ENCODE measurements at regions not wholly inside any gene's neighbourhood (a gene's known extent, or its start where the extent isn't known, plus 50 kb on each side); places are given as distances from the start of the nearest gene placed in this dataset.

DNA sequence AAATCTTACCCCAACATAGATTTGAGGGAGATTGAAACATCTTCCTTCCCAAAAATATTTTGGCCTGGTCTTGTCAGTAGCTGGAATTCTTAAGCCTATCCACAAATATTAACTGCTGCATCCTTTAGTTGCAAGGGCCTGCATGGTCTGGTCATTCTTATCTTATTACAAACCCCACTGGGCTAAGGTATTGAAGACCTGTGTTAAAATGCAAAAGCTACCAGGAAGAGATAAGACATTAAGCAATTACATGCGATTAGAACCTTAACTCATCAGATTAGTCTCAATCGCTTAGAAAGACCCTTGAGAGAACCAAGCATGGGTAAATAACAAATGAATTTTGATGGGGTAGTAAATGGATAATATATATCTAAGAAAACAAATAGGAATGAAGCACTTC is 426.6 kb downstream of the FRK start:
- intact Hi-C loops (cut with micrococcal nuclease; ENCODE audit: unreplicated experiment), result no loop called here
- ChIA-PET POLR2A (no interaction called here), CTCF (no interaction called here)
- TF ChIP-seq REST (IDR thresholded peaks at IDR 0.05; ENCODE audit: insufficient read depth in 1 of 2, low read depth in 2 of 2, low read length in 1 of 2) (no peak), TCF7L2 (IDR thresholded peaks at IDR 0.05; ENCODE audit: low read depth, low read length) (no peak), POLR2AphosphoS5 (IDR thresholded peaks at IDR 0.05; ENCODE audit: low read depth, low read length) (no peak), SIN3A (IDR thresholded peaks at IDR 0.05; ENCODE audit: borderline replicate concordance, insufficient read depth, low read depth, low read length) (no peak)
- TF ChIP-seq, protein P1, sequence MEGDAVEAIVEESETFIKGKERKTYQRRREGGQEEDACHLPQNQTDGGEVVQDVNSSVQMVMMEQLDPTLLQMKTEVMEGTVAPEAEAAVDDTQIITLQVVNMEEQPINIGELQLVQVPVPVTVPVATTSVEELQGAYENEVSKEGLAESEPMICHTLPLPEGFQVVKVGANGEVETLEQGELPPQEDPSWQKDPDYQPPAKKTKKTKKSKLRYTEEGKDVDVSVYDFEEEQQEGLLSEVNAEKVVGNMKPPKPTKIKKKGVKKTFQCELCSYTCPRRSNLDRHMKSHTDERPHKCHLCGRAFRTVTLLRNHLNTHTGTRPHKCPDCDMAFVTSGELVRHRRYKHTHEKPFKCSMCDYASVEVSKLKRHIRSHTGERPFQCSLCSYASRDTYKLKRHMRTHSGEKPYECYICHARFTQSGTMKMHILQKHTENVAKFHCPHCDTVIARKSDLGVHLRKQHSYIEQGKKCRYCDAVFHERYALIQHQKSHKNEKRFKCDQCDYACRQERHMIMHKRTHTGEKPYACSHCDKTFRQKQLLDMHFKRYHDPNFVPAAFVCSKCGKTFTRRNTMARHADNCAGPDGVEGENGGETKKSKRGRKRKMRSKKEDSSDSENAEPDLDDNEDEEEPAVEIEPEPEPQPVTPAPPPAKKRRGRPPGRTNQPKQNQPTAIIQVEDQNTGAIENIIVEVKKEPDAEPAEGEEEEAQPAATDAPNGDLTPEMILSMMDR (IDR thresholded peaks at IDR 0.05), result no peak
- in situ Hi-C loops (cut with HindIII; ENCODE audit: low pct_unique_long_range_greater_than_20kb, low sequenced_read_pairs), result no loop called here
- Histone ChIP-seq H3K4me1 (ENCODE audit: control insufficient read depth, insufficient read depth, low read length) (no peaks in the 10 kb centered on the region), H3K27ac (ENCODE audit: low read length) (no peak overlapping the region), H3K36me3 (ENCODE audit: control insufficient read depth, insufficient read depth, low read length) (no peaks in the 10 kb centered on the region), H3K4me3 (ENCODE audit: low read depth in 2 of 2, low read length in 2 of 2) (no peak overlapping the region), H3K9me3 (ENCODE audit: control insufficient read depth, insufficient read depth, low read depth, low read length) (peaks cover 8% of the 10 kb centered on the region; the same call in 1 of the 2 replicates), H3K27me3 (ENCODE audit: control insufficient read depth, insufficient read depth, low read length) (no peaks in the 10 kb centered on the region)
- no TSS peak for BruUV-seq (replicated peaks)
- ATAC-seq (no peak), DNase-seq (ENCODE audit: low read depth, low spot score) (no peak)

DNA sequence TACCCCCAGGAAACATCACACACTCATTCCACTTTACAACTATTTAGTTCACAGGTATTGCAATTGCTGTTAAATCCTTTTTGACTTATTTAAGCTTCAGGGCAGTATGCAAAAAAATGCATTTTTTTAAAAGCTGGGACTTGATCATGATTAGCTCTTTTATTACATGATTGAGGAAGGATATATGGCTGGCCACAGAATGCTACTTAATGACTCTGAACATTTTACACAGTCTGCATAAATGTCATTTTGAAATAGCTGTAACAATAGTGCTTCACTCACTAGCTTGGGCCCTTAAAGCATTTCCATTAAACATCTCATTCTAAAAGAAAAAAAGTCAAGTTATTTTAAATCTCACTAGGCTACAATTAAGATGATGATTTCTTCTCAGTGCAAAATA is 429.7 kb downstream of the FRK start:
- H3K36me3 ChIP-seq (ENCODE audit: control insufficient read depth, insufficient read depth, low read length), result no peaks in the 10 kb centered on the region
- ATAC-seq (no peak), DNase-seq (ENCODE audit: low read depth, low spot score) (no peak)
- ChIA-PET POLR2A (no interaction called here), CTCF (no interaction called here)
- TF ChIP-seq, protein P1 (IDR thresholded peaks at IDR 0.05), result no peak
- TF ChIP-seq TCF7L2 (IDR thresholded peaks at IDR 0.05; ENCODE audit: low read depth, low read length) (no peak), REST (IDR thresholded peaks at IDR 0.05; ENCODE audit: insufficient read depth in 1 of 2, low read depth in 2 of 2, low read length in 1 of 2) (no peak), SIN3A (IDR thresholded peaks at IDR 0.05; ENCODE audit: borderline replicate concordance, insufficient read depth, low read depth, low read length) (no peak), POLR2AphosphoS5 (IDR thresholded peaks at IDR 0.05; ENCODE audit: low read depth, low read length) (no peak)
- BruUV-seq (replicated peaks), result no TSS peak
- no peaks in the 10 kb centered on the region for H3K27me3 ChIP-seq (ENCODE audit: control insufficient read depth, insufficient read depth, low read length)
- H3K4me1 ChIP-seq (ENCODE audit: control insufficient read depth, insufficient read depth, low read length), result no peaks in the 10 kb centered on the region
- no peak overlapping the region for H3K4me3 ChIP-seq (ENCODE audit: low read depth in 2 of 2, low read length in 2 of 2)
- in situ Hi-C loops (cut with HindIII; ENCODE audit: low pct_unique_long_range_greater_than_20kb, low sequenced_read_pairs) (no loop called here), intact Hi-C loops (cut with micrococcal nuclease; ENCODE audit: unreplicated experiment) (no loop called here)
- peaks cover 8% of the 10 kb centered on the region; the same call in 1 of the 2 replicates for H3K9me3 ChIP-seq (ENCODE audit: control insufficient read depth, insufficient read depth, low read depth, low read length)
- no peak overlapping the region for H3K27ac ChIP-seq (ENCODE audit: low read length)
